DMS79 treated with DMSO at 0.1 percent for 48 hours (cell line): ENCODE measurements at regions not wholly inside any gene's neighbourhood (a gene's known extent, or its start where the extent isn't known, plus 50 kb on each side); places are given as distances from the start of the nearest gene placed in this dataset.
"Not testable (repeated sequence)": the region's sequence is repeated elsewhere in the genome, so short reads cannot be mapped to it uniquely, and the experiment has no call there.

Experiments used
- DNase-seq: peaks from one replicate; lab custom pipeline; 2025; lab: John Stamatoyannopoulos, UW

DNA sequence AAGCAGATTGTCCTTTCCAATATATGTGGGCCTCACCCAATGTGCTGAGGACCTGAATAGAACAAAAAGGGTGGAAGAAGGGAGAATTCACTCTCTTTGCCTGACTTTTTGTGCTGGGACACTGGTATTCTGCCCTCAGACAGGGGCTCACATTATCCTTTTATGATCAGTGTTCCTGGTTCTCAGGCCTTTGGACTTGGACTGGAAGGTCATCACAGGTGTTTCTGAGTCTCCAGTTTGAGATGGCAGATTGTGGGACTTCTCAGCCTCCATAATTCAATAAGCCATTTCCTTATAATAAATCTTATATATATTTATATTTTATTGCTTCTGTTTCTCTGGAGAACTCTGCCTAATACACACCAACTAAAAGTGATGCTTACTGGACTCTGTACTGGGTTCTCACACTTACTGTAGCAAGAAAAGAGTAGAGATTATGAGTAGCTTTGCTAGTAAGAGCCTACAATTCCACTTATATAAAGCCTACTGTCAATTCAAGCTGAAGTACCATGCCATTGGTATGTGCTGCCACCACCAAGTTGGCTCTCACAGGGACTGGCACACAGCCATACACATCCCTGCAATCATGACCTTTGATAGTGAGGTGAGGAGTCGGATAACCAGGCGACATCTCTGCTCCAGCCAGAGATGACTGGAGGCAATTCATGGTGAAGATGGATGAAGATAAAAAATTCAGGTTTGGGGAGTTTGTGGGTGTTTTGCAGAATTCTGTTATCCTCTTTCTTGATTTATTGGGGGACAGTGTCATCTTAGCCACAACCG is 130.7 kb upstream of the NR3C1 start:
- DNase-seq = no peak

DNA sequence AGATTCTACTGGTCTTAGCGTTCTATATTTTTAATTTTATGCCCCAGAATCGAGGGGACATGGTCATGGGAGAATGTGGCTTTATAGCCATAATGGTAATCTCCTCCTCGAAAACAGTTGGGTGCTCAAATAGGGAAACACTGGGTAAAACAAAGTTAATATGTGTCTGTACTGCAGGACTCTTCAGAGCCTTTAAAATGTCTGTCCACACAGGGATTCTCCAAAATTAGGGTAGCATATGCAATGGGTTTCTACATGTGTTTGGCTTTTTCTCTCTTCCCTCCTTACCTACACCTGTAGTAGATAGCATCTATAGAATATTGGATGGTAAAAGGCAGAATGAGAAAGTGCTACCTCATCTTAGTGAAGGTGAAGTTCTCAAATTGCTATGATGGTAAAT is 130.0 kb upstream of the NR3C1 start:
- DNase-seq = no peak

DNA sequence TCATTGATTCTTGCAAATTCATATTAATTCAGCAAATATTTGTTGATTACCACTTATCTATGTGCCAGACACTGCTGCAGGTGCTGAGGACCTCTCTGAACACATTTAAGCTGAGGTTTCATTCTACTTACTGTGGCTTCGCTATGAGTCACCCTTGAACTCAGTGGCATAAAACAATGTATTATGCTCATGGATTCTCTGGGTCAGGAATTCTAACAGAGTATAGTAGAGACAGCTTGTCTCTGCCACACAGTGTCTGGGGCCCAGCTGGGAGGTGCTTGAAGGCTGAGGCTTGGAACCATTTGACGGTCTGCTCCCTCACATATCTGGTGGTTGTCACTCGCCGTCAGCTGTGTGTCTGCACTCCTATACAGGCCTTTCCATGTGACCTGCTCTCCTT is 124.3 kb upstream of the NR3C1 start:
- DNase-seq = no peak

DNA sequence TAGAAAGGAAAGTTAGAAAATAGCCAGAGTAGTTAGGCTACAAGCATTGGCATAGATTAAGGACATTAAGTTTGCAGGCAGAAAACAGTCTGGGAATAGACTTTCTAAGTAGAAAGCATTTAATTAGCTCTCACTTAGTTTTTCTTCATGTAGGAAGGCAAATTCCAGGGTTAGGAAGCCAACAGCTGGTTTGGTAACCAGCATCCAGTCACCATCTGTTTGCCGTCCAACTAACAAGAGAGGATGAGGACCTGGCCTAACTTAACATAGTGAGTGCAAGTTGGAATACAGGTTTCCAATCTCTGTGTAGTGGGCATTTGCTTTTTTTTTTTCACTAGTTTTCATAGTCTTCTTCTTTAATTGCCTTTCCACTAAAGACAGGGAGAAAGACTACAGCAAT is 121.7 kb upstream of the NR3C1 start:
- DNase-seq = no peak

DNA sequence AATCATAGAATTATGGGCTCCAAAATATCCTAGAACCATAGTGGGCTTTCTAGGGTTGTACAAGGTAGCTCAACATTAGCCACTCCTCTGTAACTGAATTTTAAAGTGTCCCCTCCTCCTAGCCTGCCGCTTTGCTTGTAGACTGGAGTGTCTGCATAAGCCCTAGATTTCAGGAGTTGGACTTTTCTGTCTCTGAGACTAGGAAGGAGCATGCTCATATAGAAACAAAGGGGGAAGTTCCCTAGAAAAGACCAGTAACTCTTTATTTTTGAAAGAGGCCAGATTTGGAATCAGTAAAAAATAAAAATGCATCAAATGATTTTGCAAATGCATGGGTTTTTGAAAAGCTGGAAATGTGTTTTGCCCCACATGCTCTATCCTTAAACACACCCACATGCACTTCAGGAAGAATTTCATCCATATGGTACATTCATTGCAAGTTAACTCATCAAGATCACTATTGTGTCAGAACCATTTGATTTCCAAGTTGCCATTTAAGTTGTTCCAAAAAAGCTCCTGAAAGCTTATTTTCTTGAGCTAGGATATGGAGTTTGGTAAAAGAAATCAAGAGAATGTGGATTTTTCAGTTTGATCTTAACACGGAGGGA is 121.0 kb upstream of the NR3C1 start:
- no peak for DNase-seq

DNA sequence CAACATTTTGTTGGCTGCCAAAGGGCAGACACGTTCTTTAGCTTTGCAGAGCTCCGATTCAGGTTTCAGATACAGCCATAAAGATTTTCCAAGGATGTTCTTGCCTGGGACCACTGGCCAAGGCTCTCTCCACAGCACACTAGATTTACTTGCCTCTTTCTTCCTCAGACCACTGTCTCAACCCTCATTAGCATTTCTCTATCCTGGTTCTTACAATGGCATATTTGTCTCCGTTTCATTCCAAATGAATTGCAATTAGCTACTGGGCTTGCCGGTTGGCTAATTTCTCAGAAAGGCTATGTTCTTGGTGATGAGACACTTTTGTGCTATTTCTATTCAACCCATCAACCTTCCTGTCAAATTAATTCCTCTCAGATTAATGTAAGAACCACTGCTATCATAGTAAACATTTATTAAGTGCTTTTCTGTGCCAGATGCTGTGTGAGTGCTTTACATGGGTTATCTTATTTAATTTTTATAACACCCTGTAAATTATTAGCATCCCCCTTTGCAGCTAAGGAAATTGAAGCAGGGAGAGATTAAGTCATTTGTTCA is 118.4 kb upstream of the NR3C1 start:
- no peak for DNase-seq

DNA sequence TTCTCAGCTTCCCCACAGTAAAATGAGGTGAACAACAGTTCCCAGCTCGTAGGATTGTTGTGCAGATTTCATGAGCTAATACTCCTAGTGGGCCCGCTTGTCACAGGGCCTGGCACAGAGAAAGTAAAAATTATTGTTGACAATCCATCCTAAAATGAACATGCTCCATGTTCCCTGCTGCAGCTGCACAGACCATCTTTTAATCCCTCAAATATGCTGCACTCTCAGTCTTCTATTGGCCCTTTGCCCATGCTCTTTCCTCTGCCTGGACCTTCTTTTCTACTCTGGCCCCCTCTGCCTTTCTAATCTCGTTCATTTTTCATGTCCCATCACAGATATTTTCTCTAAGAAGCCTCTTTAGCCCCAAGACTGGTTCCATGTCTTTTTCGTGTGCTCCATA is 117.7 kb upstream of the NR3C1 start:
- no peak for DNase-seq

DNA sequence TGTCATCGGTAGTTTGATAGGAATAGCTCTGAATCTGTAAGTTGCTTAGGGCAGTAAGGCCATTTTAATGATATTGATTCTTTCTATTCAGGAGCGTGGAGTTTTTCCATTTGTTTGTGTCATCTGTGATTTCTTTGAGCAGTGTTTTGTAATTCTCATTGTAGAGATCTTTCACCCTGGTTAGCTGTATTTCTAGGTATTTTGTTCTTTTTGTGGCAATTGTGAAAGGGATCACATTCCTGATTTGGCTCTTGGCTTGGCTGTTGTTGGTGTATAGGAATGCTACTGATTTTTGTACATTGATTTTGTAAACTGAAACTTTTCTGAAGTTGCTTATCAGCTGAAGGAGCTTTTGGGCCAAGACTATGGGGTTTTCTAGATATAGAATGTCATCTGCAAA is 115.7 kb upstream of the NR3C1 start:
- not testable (repeated sequence) for DNase-seq

DNA sequence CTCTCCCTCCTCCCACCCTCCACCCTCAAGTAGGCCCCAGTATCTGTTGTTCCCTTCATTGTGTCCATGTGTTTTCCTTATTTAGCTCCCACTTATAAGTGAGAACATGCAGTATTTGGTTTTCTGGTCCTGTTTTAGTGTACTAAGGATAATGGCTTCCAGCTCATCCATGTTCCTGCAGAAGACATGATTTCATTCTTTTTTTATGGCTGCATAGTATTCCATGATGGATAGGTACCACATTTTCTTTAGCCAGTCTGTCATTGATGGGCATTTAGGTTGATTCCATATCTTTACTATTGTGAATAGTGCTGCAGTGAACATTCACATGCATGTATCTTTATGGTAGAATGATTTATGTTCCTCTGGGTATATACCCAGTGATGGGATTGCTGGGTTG is 114.3 kb upstream of the NR3C1 start:
- not testable (repeated sequence) for DNase-seq

DNA sequence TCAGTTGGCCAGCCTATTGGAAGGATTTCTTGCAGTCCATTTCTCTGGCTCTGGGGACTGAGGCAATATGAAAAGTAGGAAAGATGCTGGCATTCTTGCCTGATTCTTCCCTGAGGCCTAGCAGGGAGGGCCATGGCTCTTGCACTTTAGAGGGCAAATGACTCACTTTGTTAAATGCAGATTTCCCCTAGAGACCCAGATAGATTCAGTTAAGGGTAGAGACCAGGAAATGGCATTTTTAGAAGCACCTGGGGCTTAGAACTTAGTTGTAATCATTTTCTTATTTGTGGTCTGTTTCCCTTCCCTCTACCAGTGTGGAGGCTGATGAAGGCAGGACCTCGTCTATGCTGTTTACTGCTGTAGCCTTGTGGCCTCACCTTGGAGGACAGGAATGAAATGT is 112.8 kb upstream of the NR3C1 start:
- DNase-seq = no peak

DNA sequence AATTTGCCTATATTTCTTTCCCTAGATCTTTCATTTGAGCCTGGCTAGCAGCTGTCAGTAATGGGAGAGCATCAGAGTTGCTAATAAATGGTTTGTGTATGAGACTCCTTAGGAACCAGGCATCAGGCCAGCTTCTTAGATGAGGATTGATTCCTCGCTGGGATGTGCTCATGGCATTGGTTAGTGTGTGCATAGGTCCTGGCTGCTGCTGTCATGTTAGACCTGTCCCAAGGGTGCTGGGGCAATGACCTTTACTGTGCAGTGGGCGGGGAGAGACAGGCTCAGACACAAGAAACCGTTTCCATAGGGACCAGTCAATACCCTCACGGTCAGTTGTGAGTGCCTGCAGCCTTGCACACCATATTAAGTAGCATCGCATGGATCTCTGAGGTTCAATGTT is 112.3 kb upstream of the NR3C1 start:
- DNase-seq = no peak

DNA sequence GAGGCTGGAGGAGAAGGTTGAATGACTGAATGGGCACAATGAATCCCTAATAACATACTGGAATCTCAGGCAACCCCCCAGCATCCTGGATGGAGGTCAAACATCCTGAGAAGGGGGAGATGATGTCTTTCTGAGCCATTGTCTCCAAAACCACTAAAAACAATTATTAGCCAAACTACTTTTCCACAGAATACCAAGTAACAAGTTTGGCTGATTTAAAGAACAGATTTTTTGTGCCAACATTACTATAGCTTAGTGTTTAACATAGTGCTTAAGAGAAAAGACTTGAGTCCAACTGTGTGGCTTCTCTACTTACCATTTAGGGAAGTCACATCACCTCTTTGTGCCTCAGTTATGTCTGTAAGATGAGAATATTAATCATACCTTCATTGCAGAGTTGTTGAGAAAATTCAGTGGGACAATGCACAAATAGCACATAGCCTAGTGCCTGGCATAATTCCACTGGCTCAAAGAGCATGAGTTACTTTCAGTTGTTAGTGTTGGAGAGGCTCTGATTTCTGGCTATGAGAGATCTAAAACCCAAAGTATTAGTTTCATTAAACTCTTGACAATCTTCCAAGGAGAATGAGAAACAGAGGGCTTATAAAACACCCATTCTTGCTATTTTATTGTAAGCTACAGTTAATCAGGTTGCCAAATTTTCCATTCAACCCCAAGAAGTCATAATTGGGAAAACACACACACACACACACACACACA is 111.3 kb upstream of the NR3C1 start:
- DNase-seq = no peak

DNA sequence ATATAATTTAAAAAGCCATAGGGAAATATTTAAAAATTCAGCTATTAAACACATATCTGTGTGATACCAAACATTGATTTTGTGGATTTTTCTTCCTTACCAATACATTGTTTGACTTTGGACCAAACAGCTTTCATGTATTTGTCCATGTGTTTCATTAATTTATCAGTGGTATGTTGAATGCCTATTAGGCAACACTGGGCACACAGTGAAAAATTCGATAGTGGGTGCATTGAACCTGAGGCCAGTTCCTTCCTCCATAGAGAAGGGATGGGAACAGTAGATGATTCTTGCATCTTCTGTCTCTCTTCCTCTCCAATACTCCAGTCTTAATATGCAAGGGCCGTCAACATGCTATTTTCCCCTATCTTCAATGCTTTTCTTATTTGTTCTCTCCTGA is 110.2 kb upstream of the NR3C1 start:
- no peak for DNase-seq

DNA sequence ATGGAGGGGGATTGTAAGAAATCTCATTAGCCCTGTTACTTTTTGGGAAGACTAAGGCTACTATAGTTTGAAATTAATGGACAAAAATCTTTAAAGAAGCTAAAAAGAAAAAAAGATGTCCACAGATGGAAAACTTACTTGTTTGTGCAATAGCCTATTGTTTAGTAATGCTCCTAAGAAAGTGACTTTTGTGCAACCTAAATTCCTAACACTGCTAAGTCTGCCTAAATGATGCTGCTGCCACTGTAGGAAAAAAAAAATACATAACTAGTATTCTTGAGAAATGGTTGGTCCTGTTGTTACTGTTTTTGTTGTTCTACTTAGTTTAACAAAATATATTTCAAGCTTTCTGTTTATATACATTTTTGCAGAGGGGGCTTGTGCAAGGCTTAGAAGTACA is 108.2 kb upstream of the NR3C1 start:
- DNase-seq = no peak

DNA sequence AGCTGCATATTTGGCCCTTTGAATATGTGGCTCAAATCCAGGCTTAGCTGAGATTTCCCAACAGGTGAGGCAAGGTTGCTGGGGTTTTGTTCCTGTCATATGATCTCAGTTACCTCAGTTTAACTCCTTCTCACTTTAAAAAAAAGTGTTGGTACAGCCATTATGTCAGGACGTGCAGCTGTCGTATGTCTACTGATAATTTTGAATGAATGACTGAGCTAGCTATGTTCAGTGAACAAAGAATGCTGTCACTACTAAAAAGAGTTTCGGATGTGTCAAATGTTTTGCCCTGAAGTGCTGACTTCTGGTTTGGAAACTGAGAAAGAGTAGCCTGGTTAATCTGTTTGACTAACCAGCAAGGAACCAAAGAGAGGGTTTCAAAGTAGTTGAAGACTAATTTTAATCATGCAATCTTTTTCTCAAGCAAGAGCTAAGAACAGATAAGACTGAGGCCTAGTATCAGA is 106.3 kb upstream of the NR3C1 start:
- DNase-seq = no peak

DNA sequence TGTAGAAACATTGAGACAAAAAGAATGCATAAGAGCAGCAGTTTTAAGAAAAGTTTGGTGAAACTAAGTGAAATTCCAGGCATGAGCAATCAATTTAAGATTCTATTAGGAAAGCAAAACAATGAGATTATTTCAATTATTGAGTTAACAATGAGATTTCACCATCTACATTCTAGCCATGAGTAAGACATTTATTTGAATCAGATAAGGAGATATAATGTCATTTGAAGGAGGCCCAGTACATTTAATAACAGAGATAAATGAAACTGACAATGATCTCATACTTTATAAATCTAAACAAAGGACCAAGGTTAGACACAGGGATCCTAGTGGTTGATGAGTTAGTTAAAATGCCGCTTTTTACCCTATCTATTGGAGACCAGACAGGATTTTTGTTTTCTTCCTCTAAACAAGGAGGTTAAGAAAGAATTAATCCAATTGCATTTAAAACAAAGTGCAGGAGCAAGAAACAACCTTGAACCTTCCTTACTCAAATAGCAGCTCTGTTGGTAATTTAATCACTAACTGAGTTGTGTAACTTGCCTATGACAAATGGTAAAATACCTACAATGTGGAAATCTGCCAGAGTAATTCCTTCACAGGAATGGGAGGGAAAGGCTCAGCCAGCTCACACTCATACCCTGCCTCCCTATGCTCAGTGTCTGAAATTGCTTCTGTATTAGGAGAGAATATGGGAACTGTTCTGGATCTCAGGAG is 103.5 kb upstream of the NR3C1 start:
- DNase-seq = no peak

DNA sequence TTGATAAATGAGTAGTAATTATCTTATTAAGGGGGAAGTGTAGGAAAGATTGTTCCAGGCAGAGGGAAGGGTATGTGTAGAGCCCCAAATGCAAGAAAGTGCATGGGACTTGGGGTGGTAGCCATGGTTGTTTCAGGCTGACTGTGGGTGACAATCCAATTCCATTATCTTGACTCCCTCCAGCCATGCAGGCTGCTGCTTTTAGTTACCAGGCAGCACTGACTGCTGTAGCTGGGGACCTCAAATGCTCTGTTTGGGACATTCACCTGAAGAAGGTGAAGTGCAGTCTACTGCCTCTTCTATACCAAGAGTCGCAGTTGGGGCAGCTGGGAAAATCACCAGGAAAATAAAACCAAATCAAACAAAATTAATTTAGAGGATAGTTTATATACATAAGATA is 102.4 kb upstream of the NR3C1 start:
- no peak for DNase-seq

DNA sequence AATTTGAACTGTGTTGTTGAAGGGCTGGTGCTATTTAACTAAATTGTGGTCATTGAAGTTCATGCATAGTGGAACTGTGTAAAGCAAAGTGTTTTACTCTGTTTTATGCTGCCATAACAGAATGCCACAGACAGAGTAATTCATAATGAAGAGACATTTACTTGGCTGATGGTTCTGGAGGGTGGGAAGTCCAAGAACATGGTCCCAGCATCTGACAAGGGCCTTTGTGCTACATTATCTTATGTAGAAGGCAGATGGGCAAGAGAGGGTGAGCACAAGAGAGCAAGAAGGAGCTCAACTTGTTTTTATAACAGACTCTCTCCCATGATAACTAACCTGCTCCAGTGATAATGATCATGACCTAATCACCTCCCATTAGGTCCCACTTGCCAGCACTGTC is 101.9 kb upstream of the NR3C1 start:
- no peak for DNase-seq

DNA sequence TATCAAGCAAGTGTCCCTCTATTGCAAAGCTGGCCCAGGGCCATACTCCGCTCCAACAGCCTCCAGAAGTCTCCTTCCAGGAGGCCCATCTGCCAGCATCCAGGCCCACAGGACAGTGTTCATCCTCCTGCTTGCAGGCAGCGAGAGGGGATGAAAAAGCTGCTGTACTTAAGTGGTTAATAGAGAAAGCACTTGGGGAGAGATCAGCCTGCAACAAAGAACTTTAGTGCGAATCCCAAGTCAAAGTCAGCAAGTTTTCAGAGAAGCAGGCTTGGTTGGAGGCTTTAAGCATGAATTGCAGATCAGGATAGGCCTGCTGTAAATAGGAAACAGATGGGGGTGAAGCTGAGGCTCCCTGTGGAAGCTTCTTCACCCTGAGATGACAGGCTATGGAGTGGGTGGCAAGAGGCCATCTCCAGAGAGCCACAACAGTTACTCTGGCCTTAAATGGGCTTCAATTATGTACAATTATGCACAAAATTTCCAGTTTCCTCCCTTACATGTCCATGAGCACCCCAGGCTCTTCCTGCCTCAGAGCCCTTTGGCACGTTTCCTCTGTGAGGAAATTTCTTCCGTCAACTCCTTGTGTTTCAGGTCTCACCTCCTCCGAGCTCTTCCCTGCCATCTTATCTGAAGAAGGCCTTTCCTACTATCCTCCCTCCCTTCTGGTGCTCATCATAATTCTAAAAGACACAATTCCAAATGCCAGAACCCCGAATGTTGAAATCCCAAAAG is 98.0 kb upstream of the NR3C1 start:
- no peak for DNase-seq

DNA sequence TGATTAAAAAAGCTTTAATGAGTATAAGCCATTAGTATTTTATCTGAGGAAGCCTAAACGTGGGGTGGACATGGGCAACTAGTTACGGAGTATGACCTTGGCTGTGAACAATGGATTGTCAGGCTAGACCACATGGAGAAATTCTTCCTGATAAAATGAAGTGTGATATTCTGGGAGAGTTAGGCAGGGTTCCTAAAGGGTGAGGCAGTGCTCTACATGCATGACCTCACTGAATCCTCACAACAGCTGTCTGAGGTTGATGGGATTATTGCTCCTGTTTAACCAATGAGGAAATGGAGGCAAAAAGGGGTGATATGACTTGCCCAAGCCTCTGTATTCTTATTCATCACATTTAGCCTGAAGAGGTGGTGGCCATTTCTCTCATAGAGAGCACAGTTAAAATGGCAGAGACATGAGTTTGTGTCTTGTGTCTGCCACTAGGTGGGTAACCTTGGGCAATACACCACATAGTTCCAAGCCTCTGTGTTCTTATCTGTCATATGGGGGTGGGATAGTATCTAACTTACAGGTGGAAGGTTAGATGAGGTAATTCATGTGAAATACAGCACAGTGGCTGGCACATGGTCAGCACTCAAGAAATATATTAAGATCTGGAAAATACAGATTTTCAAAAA is 96.1 kb upstream of the NR3C1 start:
- DNase-seq = no peak

DNA sequence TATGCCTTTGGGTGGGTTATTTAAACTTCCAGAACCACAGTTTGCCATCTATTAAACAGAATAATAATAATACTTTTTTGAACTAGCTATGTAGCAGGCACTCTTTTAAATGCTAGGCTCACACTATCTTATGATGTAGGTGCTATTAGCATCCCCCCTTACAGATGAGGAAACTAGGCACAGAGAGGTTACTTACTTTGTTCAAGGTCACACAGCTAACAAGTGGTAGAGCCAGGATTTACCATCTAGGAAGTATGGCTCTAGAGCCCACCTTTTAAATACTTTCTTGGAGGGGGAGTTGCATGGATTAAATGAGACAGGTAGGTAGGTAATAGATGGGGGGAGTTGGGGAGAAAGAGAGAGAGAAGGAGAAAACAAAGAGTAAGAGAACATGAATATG is 95.3 kb upstream of the NR3C1 start:
- no peak for DNase-seq
